Stomach (tissue), 4 donors: ENCODE measurements at regions not wholly inside any gene's neighbourhood (a gene's known extent, or its start where the extent isn't known, plus 50 kb on each side); places are given as distances from the start of the nearest gene placed in this dataset.
"Not testable (repeated sequence)": the region's sequence is repeated elsewhere in the genome, so short reads cannot be mapped to it uniquely, and the experiment has no call there.

Source experiments
- EP300 ChIP-seq: sonication (generic); formaldehyde crosslinking; IDR thresholded peaks from one replicate; pipeline ENCODE4 v1.6.1; 2017; ENCODE audit warnings: antibody characterized with exemption
- POLR2A ChIP-seq, 4 donors: fragments of 450-650 bp; IDR thresholded peaks; one replicate each; pipeline ENCODE4 v1.6.1; 2016; ENCODE audit warnings: antibody characterized with exemption in 4 of 4, control low read depth in 2 of 4, mild to moderate bottlenecking in 1 of 4, moderate library complexity in 1 of 4
- POLR2AphosphoS5 ChIP-seq, 3 donors: sonication (generic); formaldehyde crosslinking; IDR thresholded peaks; one replicate each; pipeline ENCODE4 v1.6.1; 2016; ENCODE audit warnings: antibody characterized with exemption in 3 of 3

- not testable (repeated sequence) for TF ChIP-seq POLR2AphosphoS5 (IDR thresholded peaks at IDR 0.05); EP300; POLR2A (IDR thresholded peaks at IDR 0.05)
Measured at GRCh38 chr9:102227416-102227815, 489.0 kb upstream of the GRIN3A start.
